ENCODE measurements at regions not wholly inside any gene's neighbourhood (a gene's known extent, or its start where the extent isn't known, plus 50 kb on each side); places are given as distances from the start of the nearest gene placed in this dataset.

GRCh38 chr17:77392376-77393273 lies 251.9 kb downstream of the SEC14L1 start (continued):
- TF ChIP-seq ZNF121 (CRISPR knock-in tag; IDR thresholded peaks at IDR 0.05) = peak; percentile 87
- TF ChIP-seq RBM39 (IDR thresholded peaks at IDR 0.05; ENCODE audit: low read depth, low read length, poor library complexity, severe bottlenecking) = peak; percentile 31
- peak; percentile 88 for TF ChIP-seq PHF5A (CRISPR knock-in tag; IDR thresholded peaks at IDR 0.05; ENCODE audit: low read depth, unreplicated experiment)
- TF ChIP-seq HDAC1 (CRISPR knock-in tag; IDR thresholded peaks at IDR 0.05) = peak; percentile 98
- 0 out of 2 replicates have a peak, but pooled peaks have one; percentile 65 for TF ChIP-seq ZNF34 (CRISPR knock-in tag; IDR thresholded peaks at IDR 0.05; ENCODE audit: borderline replicate concordance)
- TF ChIP-seq ZNF567 (CRISPR knock-in tag; IDR thresholded peaks at IDR 0.05; ENCODE audit: borderline replicate concordance) = peak; percentile 16; the same call in 1 of the 2 replicates
- TF ChIP-seq SMARCE1 (IDR thresholded peaks at IDR 0.05; ENCODE audit: borderline replicate concordance) = no peak
- peak; percentile 98 for TF ChIP-seq SAP130 (CRISPR knock-in tag; IDR thresholded peaks at IDR 0.05; ENCODE audit: low read depth)
- peak; percentile 88 for TF ChIP-seq ZNF574 (CRISPR knock-in tag; IDR thresholded peaks at IDR 0.05)
- TF ChIP-seq ZBTB49 (CRISPR knock-in tag; IDR thresholded peaks at IDR 0.05; ENCODE audit: borderline replicate concordance) = no peak
- TF ChIP-seq ZNF597 (CRISPR knock-in tag; IDR thresholded peaks at IDR 0.05) = no peak
- TF ChIP-seq FOXP4 (CRISPR knock-in tag; IDR thresholded peaks at IDR 0.05) = peak; percentile 90
- TF ChIP-seq ZSCAN5A (CRISPR knock-in tag; IDR thresholded peaks at IDR 0.05; ENCODE audit: borderline replicate concordance) = peak; percentile 79
- TF ChIP-seq FOXA1 (IDR thresholded peaks at IDR 0.05) = no peak
- peak; percentile 65; the same call in 1 of the 2 replicates for TF ChIP-seq FOXA1 (CRISPR knock-in tag; IDR thresholded peaks at IDR 0.05)
- TF ChIP-seq ZSCAN22 (CRISPR knock-in tag; IDR thresholded peaks at IDR 0.05) = 0 out of 2 replicates have a peak, but pooled peaks have one; percentile 45
- TF ChIP-seq SRF (IDR thresholded peaks at IDR 0.05; ENCODE audit: low read depth, low read length) = 0 out of 2 replicates have a peak, but pooled peaks have one; percentile 7
- TF ChIP-seq FOXO1 (CRISPR knock-in tag; IDR thresholded peaks at IDR 0.05) = peak; percentile 83
- no peak for TF ChIP-seq ZFP62 (CRISPR knock-in tag; IDR thresholded peaks at IDR 0.05)

All from HepG2 (cell line).